Stomach (tissue), 4 donors: ENCODE measurements at regions not wholly inside any gene's neighbourhood (a gene's known extent, or its start where the extent isn't known, plus 50 kb on each side); places are given as distances from the start of the nearest gene placed in this dataset.

Experiments used
- POLR2AphosphoS5 ChIP-seq, 3 donors: sonication (generic); formaldehyde crosslinking; IDR thresholded peaks; one replicate each; pipeline ENCODE4 v1.6.1; 2016; ENCODE audit warnings: antibody characterized with exemption in 3 of 3
- TF ChIP-seq, protein P1 (sequence below), 7 experiments: fragments of 450-650 bp in 4 of 7; fragments of 200-600 bp in 3 of 7; sonication (generic) in 3 of 7; IDR thresholded peaks; one replicate each; pipeline ENCODE4 v1.5.1; 2016 to 2019; ENCODE audit warnings: antibody characterized with exemption in 7 of 7, control low read depth in 2 of 7, mild to moderate bottlenecking in 1 of 7

DNA sequence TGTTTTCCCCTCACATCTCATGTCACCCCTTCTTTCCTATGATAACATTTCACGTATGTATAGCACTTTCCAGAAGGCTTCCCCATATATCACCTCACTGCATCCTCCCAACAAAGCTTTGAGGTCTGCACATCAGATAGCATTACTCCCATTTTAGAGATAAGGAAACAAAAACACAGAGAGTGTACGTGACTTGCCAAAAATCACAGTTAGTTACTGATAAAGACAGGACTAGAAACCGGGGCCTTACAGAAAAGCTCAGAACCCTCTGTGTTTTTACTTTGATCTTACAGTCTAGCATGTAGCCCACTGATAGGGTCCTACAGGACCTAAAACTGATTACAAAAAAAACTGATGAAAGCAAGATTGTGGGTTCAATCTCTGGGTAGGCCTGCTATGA, 202.9 kb upstream of the CDKN3 start:
- TF ChIP-seq, protein P1, sequence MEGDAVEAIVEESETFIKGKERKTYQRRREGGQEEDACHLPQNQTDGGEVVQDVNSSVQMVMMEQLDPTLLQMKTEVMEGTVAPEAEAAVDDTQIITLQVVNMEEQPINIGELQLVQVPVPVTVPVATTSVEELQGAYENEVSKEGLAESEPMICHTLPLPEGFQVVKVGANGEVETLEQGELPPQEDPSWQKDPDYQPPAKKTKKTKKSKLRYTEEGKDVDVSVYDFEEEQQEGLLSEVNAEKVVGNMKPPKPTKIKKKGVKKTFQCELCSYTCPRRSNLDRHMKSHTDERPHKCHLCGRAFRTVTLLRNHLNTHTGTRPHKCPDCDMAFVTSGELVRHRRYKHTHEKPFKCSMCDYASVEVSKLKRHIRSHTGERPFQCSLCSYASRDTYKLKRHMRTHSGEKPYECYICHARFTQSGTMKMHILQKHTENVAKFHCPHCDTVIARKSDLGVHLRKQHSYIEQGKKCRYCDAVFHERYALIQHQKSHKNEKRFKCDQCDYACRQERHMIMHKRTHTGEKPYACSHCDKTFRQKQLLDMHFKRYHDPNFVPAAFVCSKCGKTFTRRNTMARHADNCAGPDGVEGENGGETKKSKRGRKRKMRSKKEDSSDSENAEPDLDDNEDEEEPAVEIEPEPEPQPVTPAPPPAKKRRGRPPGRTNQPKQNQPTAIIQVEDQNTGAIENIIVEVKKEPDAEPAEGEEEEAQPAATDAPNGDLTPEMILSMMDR (IDR thresholded peaks at IDR 0.05), result no peak
- TF ChIP-seq POLR2AphosphoS5 (IDR thresholded peaks at IDR 0.05), result no peak
